OCI-LY7 (cell line): ENCODE measurements at regions not wholly inside any gene's neighbourhood (a gene's known extent, or its start where the extent isn't known, plus 50 kb on each side); places are given as distances from the start of the nearest gene placed in this dataset.

Experiments used
- CTCF ChIP-seq: fragments of 200-600 bp; sonication (generic); conservative IDR thresholded peaks from 2 replicates; pipeline ENCODE4 v1.5.1; 2014; ENCODE audit warnings: mild to moderate bottlenecking, antibody characterized with exemption, low read length, moderate library complexity, mixed read lengths
- EZH2phosphoT487 ChIP-seq: fragments of 200-600 bp; sonication (generic); IDR thresholded peaks from 2 replicates; pipeline ENCODE4 v1.6.1; 2018; ENCODE audit warnings: low read depth, borderline replicate concordance, mild to moderate bottlenecking, mixed run types, antibody characterized with exemption, low read length, moderate library complexity, mixed read lengths

GRCh38 chr13:47553329-47553977 lies 447.6 kb downstream of the SUCLA2 start:
- TF ChIP-seq CTCF (no peak), EZH2phosphoT487 (no peak)
